ENCODE measurements at regions not wholly inside any gene's neighbourhood (a gene's known extent, or its start where the extent isn't known, plus 50 kb on each side); places are given as distances from the start of the nearest gene placed in this dataset.

- CTCF ChIA-PET (ENCODE audit: partially characterized antibody) = no interaction called here
- WGBS, 2 experiments (ENCODE audit: extremely low coverage in 1 of 2, insufficient coverage in 1 of 2, insufficient read length in 1 of 2, insufficient replicate concordance in 2 of 2, low coverage in 1 of 2, low lambda C conversion rate in 2 of 2, missing lambda C conversion rate in 1 of 2) = 93% methylated on average over 1 of the region's 1 CpG; no CpG with 5 or more reads in 1 of the 2 experiments
- no peak overlapping the region for H3K4me2 ChIP-seq (ENCODE audit: insufficient read depth in 1 of 2, low read depth in 2 of 2, low read length in 2 of 2)
Measured at GRCh38 chr6:145313041-145313855, 422.1 kb downstream of the EPM2A start.

More at GRCh38 chr6:145313041-145313855, 422.1 kb downstream of the EPM2A start:
- H3K4me3 ChIP-seq (ENCODE audit: extremely low read depth in 1 of 4, insufficient read depth in 2 of 4, low read depth in 3 of 4, low read length in 4 of 4) = no peak overlapping the region
- no peak overlapping the region for H3K4ac ChIP-seq (replicated peaks; ENCODE audit: insufficient read length, low read depth, low read length)
- H3K9me3 ChIP-seq (ENCODE audit: insufficient read depth in 2 of 2, low read depth in 1 of 2, low read length in 1 of 2) = no peaks in the 10 kb centered on the region
- no peak overlapping the region for H3K14ac ChIP-seq (ENCODE audit: insufficient read length)
- no peaks in the 10 kb centered on the region for H3K27me3 ChIP-seq (replicated peaks in 1 of 4; ENCODE audit: control insufficient read depth in 3 of 4, extremely low read depth in 1 of 4, insufficient read depth in 3 of 4, low read length in 3 of 4)
- TF ChIP-seq CBX8 (IDR thresholded peaks at IDR 0.05; ENCODE audit: borderline replicate concordance, low read depth, low read length) = no peak
- no peak for TF ChIP-seq NRF1 (IDR thresholded peaks at IDR 0.05; ENCODE audit: low read depth, low read length)
- no peak for TF ChIP-seq SP2 (IDR thresholded peaks at IDR 0.05; ENCODE audit: low read length)
- no peak for TF ChIP-seq SP1 (IDR thresholded peaks at IDR 0.05; ENCODE audit: low read depth, low read length)
- no peak for TF ChIP-seq CHD2 (IDR thresholded peaks at IDR 0.05; ENCODE audit: low read length)
- TF ChIP-seq GTF2F1 (IDR thresholded peaks at IDR 0.05; ENCODE audit: borderline replicate concordance, low read depth, low read length) = no peak
- TF ChIP-seq E2F6 (IDR thresholded peaks at IDR 0.05) = no peak
- TF ChIP-seq MAX (IDR thresholded peaks at IDR 0.05) = no peak
- no peak for TF ChIP-seq SIRT6 (IDR thresholded peaks at IDR 0.05; ENCODE audit: low read length)
- TF ChIP-seq JUN (IDR thresholded peaks at IDR 0.05; ENCODE audit: low read depth, low read length) = no peak
- TF ChIP-seq ATF3 (IDR thresholded peaks at IDR 0.05; ENCODE audit: insufficient read depth, low read depth, low read length) = no peak
- H2BK120ac ChIP-seq (replicated peaks; ENCODE audit: low read depth, low read length) = no peak overlapping the region
- POLR2A ChIA-PET (ENCODE audit: partially characterized antibody) = no interaction called here
- no peaks in the 10 kb centered on the region for H3K23me2 ChIP-seq (ENCODE audit: low read depth, low read length)
- H4K8ac ChIP-seq (ENCODE audit: extremely low read depth, insufficient read depth, low read length) = no peak overlapping the region
- no peak overlapping the region for H2BK5ac ChIP-seq (ENCODE audit: low read depth, low read length)
- DNase-seq (ENCODE audit: low read depth in 1 of 2, low spot score in 2 of 2) (no peak), FAIRE-seq (no peak)
- no peak overlapping the region for H2AFZ ChIP-seq (ENCODE audit: low read length)
- H3K4me1 ChIP-seq (replicated peaks in 1 of 4; ENCODE audit: control insufficient read depth in 3 of 4, insufficient read depth in 4 of 4, low read length in 3 of 4) = no peaks in the 10 kb centered on the region
- H3K79me2 ChIP-seq (ENCODE audit: control insufficient read depth in 1 of 2, insufficient read depth in 2 of 2, low read length in 2 of 2) = no peaks in the 10 kb centered on the region
- no peak overlapping the region for H2BK15ac ChIP-seq (ENCODE audit: low read length)
- no peak overlapping the region for H4K91ac ChIP-seq (replicated peaks; ENCODE audit: insufficient read length, low read length)
- H2BK12ac ChIP-seq (ENCODE audit: low read depth, low read length) = no peak overlapping the region
- H3K27ac ChIP-seq (ENCODE audit: low read depth, low read length) = no peak overlapping the region
- no peak overlapping the region for H3K23ac ChIP-seq (ENCODE audit: insufficient read length)
- H3K9ac ChIP-seq (replicated peaks in 1 of 4; ENCODE audit: extremely low read depth in 1 of 4, low read depth in 3 of 4, low read length in 3 of 4) = no peak overlapping the region
- H4K5ac ChIP-seq (ENCODE audit: insufficient read length, low read depth, low read length) = no peak overlapping the region
- H3K18ac ChIP-seq (ENCODE audit: extremely low read depth, low read length) = no peak overlapping the region
- no peaks in the 10 kb centered on the region for H3K79me1 ChIP-seq (ENCODE audit: low read depth, low read length)
- no peaks in the 10 kb centered on the region for H3K36me3 ChIP-seq (ENCODE audit: control insufficient read depth in 2 of 4, insufficient read depth in 4 of 4, low read length in 3 of 4)
- H4K20me1 ChIP-seq (replicated peaks in 1 of 2; ENCODE audit: control insufficient read depth in 1 of 2, insufficient read depth in 2 of 2, low read length in 2 of 2) = no peaks in the 10 kb centered on the region
- no peak overlapping the region for H2AK5ac ChIP-seq (ENCODE audit: low read depth, low read length)
- H3K56ac ChIP-seq (replicated peaks; ENCODE audit: insufficient read length, low read depth, low read length) = no peak overlapping the region
- H2BK20ac ChIP-seq (ENCODE audit: low read length) = no peak overlapping the region

All from H1 (cell line).